ENCODE measurements at regions not wholly inside any gene's neighbourhood (a gene's known extent, or its start where the extent isn't known, plus 50 kb on each side); places are given as distances from the start of the nearest gene placed in this dataset.

DNA sequence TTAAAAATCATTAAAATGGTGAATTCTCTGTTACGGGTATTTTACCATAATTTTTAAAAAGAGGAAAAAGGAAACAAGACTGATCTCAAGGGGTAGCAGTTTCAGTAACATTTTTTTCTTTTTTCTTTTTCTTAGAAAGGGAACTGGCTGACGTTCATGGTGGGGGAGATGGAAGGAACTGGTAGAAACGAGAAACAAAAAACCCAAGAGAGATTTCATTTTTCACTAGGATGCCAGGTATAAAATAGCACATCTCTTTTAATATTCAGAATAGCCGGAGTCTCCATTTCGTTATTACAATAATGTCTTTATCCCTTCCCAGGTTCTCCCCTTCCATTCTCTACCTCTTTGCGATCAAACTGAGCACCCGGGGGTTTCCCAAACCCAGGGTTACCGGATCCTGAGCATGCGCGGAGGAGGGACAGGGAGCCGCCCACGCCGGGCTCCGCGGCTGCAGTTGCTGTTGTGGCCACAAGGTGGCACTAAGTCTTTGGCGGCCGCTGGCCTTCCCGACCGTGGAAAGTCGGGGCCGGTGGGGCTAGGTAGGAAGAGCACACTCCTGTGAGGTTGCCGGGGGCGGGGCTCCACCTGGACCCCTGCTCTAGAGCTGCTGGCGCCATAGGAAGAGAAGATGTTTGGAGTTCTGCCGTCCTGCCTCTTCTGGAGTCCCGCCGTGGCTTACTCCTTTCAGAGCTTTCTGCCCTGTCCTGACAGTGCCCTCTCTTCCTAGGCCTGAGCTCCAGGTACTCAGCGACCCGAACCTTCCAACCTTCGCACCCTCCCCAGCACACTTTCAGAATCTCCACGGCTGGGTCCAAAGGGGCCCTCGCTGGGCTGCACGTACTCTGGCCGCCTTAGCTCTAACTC, 146.8 kb downstream of the SH3BGRL2 start:
- no peak overlapping the region for H3K4me2 ChIP-seq (ENCODE audit: low read length)
- peak overlapping the region; percentile 27 for H3K4me3 ChIP-seq (ENCODE audit: low read length)
- no peak overlapping the region for H3K27ac ChIP-seq (ENCODE audit: low read length)
- no peak overlapping the region for H3K9ac ChIP-seq (ENCODE audit: low read length)
- H3K9me2 ChIP-seq (ENCODE audit: insufficient read depth, low read length) = no peaks in the 10 kb centered on the region
- no peaks in the 10 kb centered on the region for H3K36me3 ChIP-seq (ENCODE audit: insufficient read depth, low read length)
- no peaks in the 10 kb centered on the region for H3K9me3 ChIP-seq (ENCODE audit: low read length)
- no peak for TF ChIP-seq POLR2AphosphoS5 (IDR thresholded peaks at IDR 0.05)
- TF ChIP-seq EP300 (conservative IDR thresholded peaks at IDR 0.05; ENCODE audit: poor library complexity, severe bottlenecking) = no peak
- TF ChIP-seq RAD21 (conservative IDR thresholded peaks at IDR 0.05) = peak; percentile 67
- TF ChIP-seq EZH2 (IDR thresholded peaks at IDR 0.05; ENCODE audit: borderline replicate concordance, insufficient read depth, low read length, poor library complexity, severe bottlenecking) = no peak
- TF ChIP-seq, protein P1, sequence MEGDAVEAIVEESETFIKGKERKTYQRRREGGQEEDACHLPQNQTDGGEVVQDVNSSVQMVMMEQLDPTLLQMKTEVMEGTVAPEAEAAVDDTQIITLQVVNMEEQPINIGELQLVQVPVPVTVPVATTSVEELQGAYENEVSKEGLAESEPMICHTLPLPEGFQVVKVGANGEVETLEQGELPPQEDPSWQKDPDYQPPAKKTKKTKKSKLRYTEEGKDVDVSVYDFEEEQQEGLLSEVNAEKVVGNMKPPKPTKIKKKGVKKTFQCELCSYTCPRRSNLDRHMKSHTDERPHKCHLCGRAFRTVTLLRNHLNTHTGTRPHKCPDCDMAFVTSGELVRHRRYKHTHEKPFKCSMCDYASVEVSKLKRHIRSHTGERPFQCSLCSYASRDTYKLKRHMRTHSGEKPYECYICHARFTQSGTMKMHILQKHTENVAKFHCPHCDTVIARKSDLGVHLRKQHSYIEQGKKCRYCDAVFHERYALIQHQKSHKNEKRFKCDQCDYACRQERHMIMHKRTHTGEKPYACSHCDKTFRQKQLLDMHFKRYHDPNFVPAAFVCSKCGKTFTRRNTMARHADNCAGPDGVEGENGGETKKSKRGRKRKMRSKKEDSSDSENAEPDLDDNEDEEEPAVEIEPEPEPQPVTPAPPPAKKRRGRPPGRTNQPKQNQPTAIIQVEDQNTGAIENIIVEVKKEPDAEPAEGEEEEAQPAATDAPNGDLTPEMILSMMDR (IDR thresholded peaks at IDR 0.05; ENCODE audit: poor library complexity, severe bottlenecking) = peak; percentile 76
- no peak for TF ChIP-seq TAF1 (IDR thresholded peaks at IDR 0.05; ENCODE audit: low read depth)
- TF ChIP-seq SMC3 (conservative IDR thresholded peaks at IDR 0.05; ENCODE audit: poor library complexity) = peak; percentile 77
- no peak for TF ChIP-seq MXI1 (conservative IDR thresholded peaks at IDR 0.05; ENCODE audit: poor library complexity, severe bottlenecking)
- H4K20me1 ChIP-seq (ENCODE audit: insufficient read depth) = no peaks in the 10 kb centered on the region
- no peak overlapping the region for H2AFZ ChIP-seq (ENCODE audit: low read depth, low read length)
- no peaks in the 10 kb centered on the region for H3K79me2 ChIP-seq (replicated peaks; ENCODE audit: insufficient read depth, low read length)
- no peaks in the 10 kb centered on the region for H3K27me3 ChIP-seq (ENCODE audit: insufficient read depth, low read depth, low read length)
- H3F3A ChIP-seq (ENCODE audit: insufficient read depth, low read length, poor library complexity, severe bottlenecking) = no peaks in the 10 kb centered on the region

- H3K4me3 ChIP-seq (ENCODE audit: low read length) = no peak overlapping the region
- no peaks in the 10 kb centered on the region for H4K20me1 ChIP-seq (ENCODE audit: insufficient read depth)
- H3K9ac ChIP-seq (ENCODE audit: low read length) = no peak overlapping the region
- no peaks in the 10 kb centered on the region for H3K36me3 ChIP-seq (ENCODE audit: insufficient read depth, low read length)
- no peaks in the 10 kb centered on the region for H3F3A ChIP-seq (ENCODE audit: insufficient read depth, low read length, poor library complexity, severe bottlenecking)
- TF ChIP-seq EP300 (conservative IDR thresholded peaks at IDR 0.05; ENCODE audit: poor library complexity, severe bottlenecking) = no peak
- TF ChIP-seq POLR2AphosphoS5 (IDR thresholded peaks at IDR 0.05) = no peak
- no peak for TF ChIP-seq MXI1 (conservative IDR thresholded peaks at IDR 0.05; ENCODE audit: poor library complexity, severe bottlenecking)
- TF ChIP-seq EZH2 (IDR thresholded peaks at IDR 0.05; ENCODE audit: borderline replicate concordance, insufficient read depth, low read length, poor library complexity, severe bottlenecking) = no peak
- TF ChIP-seq TAF1 (IDR thresholded peaks at IDR 0.05; ENCODE audit: low read depth) = no peak
- TF ChIP-seq, protein P1 (IDR thresholded peaks at IDR 0.05; ENCODE audit: poor library complexity, severe bottlenecking) = no peak
- no peaks in the 10 kb centered on the region for H3K79me2 ChIP-seq (replicated peaks; ENCODE audit: insufficient read depth, low read length)
- H3K27ac ChIP-seq (ENCODE audit: low read length) = no peak overlapping the region
- H3K9me3 ChIP-seq (ENCODE audit: low read length) = no peaks in the 10 kb centered on the region
- no peaks in the 10 kb centered on the region for H3K9me2 ChIP-seq (ENCODE audit: insufficient read depth, low read length)
- H3K27me3 ChIP-seq (ENCODE audit: insufficient read depth, low read depth, low read length) = no peaks in the 10 kb centered on the region
- no peak overlapping the region for H2AFZ ChIP-seq (ENCODE audit: low read depth, low read length)
- no peak overlapping the region for H3K4me2 ChIP-seq (ENCODE audit: low read length)
Measured at GRCh38 chr6:79776076-79776475, 144.9 kb downstream of the SH3BGRL2 start.

All from neural cell (in vitro differentiated cells).